GM19328 (cell line): ENCODE measurements at regions not wholly inside any gene's neighbourhood (a gene's known extent, or its start where the extent isn't known, plus 50 kb on each side); places are given as distances from the start of the nearest gene placed in this dataset.

ENCODE experiments used
- ATAC-seq: cut with Tn5 transposase; IDR thresholded peaks from one replicate; pipeline ENCODE4 v1.9.1; 2021; ENCODE audit warnings: mild to moderate bottlenecking, moderate library complexity; ENCODE audit not compliant: unreplicated experiment

DNA sequence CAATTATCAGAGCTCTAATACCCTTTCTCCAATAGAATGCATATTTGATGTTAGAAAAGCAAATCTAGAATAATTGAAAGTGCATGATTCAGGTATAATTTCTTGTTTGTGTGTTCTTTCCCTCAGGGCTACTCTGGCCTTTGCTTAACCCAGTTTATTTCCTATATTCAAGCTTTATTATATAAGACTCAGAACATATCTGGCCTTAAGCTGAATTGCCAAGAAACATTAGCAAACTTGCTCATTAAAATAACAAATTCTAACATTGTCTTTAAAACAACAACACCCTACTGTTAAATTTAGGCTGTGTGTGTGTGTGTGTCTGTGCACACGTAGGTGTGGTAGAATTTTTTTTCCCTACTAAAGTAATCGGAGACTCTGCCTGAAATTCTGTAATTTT, 426.5 kb downstream of the UTRN start:
- no peak for ATAC-seq

DNA sequence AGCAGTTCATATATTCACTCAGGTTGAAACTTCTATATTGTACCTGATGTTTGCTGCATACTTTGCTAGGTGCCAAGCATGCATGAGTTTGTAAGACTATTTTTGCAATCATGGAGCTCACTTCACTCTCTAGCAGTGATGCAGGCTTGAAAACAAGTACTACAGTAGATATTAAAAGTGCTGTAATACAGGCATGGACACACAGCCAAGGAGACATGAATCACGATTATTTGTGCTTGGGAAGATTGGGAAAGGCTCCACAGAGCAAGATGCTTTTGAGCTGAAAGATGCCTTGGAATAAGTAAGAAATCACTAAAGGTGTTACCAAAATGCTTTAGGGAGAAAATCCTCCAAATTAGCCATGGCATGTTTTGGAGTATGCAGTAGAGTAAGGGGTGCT, 427.4 kb downstream of the UTRN start:
- no peak for ATAC-seq

DNA sequence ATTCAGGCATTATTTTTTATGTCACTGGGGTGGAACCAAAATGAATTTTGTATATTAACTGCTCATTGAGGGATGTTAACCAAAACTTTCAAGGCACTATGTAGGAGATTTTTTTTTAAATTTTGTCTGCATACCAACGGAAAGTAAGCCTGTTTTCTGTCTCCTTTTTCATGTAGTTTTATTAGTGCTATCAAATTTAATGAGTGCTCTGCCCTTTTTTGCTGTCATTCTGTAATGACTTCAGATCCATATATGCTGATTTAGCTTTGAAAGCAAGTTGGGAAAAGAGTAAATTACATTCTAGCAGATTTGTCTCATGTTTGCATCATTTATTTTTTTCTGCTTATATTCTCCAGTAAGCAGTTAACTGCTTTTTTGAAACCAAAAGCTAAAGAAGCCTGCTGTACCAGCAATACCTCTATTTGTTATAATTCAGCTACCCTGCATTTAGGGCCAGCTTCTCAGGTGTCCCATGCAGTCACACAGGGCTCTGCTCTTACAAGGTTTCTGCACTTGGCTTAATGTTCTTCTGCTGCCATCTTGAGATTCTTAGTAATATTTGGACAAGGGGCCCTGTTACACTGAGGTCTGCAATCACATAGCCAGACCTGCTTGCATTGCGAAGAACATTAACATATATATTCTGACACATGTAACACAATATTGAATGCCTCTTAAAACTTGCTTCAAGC, 429.0 kb downstream of the UTRN start:
- ATAC-seq = no peak

DNA sequence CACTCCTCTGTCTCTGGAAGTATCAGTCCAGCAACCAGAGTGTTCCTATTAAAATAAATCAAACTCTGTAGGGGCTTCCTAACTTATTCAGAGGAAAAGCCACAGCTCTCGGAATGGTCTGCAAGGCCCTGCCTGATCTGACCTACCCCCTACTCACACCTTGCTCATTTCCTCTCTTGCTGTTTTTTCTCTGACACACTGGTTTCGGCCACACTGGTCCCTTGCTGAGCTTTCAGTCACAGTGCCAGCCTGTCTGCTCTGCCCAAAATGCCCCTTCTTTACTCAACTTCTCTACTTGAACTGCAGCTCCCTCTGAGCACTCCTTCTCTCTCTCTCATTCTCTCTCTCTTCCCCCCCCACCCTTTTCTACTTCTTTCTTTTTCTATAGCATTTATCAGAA, 430.2 kb downstream of the UTRN start:
- ATAC-seq = no peak

DNA sequence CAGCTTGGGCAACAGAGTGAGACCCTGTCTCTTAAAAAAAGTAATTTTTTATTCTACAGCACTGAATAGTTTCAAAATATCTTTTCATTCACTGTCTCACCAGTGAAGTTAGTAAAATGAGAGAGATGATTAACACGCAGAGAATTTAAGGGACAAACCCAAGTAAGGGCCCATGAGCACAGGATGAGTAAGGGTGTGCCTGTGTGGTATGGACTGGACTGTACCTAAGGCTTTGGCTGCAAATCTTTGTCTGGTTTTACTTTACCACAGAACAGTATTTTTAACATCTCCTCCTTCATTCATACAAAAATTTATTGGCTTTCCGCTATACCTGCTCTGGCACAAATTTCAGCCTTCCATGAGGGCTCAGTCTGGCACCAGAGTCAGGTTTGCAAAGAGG, 433.3 kb downstream of the UTRN start:
- no peak for ATAC-seq

DNA sequence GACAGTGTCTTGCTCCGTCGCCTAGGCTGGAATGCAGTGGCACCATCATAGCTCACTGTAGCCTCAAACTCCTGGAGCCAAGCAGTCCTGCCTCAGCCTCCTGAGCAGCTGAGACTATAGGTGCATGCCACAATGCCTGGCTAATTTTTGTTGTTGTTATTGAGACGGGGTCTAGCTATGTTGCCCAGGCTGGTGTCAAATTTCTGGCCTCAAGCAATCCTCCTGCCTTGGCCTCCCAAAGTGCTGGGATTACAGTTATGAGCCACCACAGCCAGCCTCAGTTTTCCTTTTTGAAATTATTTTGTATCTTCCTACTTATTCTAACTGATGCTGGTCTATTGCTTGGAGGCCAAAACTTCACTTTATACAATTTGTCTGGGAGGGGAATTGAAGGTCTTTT, 436.1 kb downstream of the UTRN start:
- no peak for ATAC-seq

DNA sequence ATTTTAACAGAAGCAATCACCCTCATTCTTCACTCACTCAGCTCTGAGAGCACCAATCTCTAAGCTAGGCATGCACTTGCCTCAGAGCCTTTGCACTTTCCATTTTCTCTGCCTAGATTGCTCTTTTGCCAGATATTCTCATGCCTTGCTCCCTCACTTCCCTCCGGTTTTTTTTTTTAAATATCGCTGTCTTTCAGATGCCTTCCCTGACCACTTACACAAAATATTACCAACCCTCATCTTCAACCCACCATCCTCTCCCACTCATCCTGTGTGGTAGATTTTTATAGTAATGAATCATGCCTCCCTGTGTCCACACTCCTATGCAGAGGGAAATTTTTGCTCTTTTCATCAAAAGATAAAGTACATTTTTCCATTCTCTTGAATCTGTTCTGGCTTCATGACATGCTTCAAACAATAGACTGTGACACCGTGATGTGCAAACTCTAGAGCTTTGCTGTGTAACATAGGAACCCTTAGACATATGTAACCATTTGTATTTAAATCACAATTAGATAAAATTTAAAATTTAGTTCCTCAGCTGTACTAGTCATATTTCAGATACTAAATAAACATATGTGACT, 437.1 kb downstream of the UTRN start:
- no peak for ATAC-seq

DNA sequence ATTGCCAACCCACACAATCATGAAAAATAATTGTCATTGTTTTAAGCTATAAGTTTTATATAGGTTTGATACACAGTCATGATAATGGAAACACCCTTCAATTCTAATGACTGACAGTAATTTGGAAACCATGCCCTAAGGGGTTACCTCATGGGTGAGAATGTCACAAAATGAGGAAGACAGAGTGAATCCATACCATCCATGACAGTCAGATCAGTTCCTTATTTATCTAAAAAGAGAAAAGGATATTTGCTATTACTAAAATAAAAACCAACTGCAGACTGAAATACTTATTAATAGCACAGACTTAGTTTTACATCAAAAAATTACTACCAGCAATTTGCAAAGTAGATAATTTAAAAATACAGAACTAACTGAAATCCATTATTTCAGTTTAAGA, 437.8 kb downstream of the UTRN start:
- no peak for ATAC-seq

DNA sequence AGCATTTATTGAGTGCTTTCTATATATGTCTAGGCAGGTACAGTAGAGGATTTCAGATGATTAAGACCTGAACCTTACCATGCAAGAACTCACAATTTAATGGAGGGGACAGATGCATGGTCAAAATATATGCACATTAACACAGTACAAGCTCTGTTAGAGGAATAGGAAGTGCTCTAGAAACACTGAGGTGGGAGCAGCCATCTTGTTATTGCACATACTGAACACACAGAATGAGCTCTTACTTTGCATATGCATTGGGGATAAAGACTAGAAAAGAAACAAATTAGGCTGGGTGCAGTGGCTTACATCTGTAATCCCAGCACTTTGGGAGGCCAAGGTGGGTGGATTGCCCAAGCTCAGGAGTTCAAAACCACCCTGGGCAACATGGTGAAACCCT, 438.3 kb downstream of the UTRN start:
- no peak for ATAC-seq

DNA sequence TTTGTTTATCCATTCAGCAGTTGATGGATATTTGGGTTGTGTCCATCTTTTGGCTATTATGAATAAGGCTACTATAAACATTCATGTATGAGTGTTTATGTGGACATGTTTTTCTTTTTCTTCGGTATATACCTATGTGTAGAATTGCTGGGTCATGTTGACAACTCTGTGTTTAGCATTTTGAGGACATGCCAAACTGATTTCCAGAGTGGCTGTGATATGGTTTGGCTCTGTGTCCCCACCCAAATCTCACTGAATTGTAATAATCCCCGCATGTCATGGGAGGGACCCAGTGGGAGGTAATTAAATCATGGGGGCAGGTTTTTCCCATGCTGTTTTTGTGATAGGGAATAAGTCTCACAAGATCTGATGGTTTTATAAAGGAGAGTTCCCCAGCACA, 439.7 kb downstream of the UTRN start:
- ATAC-seq = no peak

DNA sequence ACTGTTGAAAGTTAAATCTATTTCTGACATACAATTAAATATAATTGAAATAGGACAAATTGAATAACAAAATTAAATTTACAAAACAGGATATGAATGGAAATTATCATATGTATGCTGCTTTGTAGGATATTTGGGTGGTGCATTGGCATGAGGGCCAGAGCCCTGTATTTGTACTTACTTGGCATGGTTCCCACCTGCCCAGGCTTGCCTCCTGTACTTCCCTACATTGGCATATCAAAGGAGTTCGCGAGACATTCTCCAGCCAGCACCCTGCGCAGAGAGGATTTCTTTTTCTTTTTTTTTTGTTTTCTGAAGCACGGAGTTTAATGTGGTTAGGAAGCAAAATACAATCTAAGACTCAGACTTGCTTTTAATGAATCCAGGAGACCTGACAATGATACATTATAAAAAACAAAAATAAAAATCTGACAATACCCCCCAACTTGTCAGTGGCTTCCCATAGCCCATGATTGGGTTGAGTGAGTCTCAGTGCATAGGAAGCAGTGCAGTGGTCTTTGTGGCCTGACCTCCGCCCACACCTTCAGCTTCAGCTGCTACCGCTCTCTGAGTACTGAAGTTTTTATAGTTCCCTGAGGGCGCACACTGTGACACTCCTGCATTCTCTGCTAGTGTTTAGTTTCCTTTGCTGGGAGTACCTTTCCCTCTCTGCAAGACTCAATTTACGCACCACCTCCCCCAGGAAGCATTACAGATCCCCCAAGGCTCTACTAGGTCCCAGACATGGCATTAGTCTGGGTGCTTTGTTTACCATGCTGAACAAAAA, 440.8 kb downstream of the UTRN start:
- ATAC-seq = peak; percentile 74

DNA sequence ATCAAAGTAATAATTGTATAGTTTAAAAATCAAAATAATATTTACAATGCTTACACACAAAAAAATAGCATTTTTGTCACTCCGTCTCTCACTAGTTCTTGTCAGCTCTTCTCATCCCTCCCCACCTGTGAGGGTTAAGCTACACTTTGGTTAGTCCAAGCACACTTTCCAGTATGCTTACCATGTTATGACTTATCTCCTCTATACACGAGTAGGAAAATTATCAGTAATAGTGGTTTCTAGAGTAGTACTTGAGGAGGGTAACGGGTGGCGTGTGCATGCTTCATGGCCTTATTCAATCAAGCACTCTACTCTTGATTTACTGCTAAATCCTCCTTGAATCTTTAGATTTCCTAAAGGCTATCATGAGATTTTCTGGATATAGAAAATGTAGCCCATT, 443.7 kb downstream of the UTRN start:
- no peak for ATAC-seq

DNA sequence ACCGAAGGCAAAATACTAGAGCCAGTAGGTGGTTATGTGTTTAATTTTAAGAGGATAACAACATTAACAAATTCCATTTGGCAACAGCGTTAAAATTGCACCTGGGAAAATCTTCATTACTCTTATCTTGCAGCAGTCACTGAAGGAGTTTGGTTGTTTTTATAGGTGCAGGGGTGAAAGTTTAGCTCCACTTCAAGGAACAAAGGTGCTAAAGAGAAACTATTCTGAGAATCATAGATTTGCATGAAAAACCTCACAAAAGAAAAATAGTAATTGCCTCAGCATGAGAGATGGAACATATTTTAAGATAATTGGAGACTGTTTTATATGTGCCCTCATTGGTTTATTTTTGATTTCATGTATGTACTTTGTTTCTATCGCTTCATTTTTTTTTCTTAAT, 444.4 kb downstream of the UTRN start:
- ATAC-seq = peak; percentile 43

DNA sequence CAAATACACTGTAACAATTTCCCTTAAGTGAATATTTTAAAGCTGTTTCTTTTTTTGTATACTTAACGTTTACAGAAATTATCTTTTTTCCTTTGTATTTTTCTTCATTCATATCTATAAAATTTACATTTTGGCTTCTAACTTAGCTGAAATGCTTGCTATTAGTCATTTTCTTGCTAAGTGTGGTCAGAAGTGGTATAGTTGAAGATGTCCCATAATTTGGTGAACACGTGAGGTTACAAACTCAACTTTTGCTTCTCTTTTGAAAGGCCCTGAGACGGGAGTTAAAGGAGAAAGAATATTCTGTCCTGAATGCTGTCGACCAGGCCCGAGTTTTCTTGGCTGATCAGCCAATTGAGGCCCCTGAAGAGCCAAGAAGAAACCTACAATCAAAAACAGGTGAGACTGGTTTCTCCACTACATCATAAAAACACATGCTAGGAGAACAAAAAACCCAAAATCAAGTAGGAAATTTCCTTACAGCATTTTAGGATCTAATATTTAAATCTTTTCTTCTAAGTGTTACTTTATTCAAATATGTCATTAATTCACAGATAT, 445.0 kb downstream of the UTRN start:
- ATAC-seq = no peak

DNA sequence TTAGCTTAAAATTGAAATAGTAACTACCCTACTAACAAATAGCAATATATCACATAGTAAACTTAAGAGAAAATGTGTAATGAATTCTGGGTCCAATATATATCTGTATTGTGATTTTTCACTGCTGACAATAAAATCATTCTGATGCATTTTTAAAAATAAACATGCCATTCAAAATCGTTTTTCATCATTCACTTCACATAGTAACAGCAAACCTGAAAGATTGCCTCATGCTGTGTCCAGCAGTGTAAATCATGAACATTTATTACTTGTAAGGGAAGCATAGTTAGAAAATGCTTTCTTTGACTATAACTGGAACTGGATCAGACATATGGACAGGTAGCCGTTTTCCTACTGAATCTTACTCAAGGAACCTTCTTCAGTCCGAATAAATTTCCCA, 446.1 kb downstream of the UTRN start:
- no peak for ATAC-seq

DNA sequence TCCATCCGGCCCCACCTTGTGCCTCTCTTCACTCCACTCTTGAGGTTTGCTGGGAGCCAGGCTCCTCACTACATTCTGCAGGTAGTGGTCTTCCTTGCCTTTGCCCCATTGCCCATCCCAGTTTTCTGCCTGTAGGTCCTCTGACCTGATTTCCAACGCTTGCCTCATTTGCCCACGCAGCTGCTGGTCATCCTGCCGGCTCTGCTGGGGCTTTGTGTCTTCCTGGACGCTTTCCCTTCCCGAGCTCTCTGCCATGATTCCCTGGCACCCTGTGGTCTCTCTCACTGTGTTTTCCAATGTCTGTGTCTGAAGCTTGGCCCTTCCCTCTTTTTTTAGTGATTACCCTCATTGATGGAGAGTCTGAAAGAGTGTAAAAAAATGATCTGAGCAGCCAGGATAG, 451.6 kb downstream of the UTRN start:
- ATAC-seq = no peak

DNA sequence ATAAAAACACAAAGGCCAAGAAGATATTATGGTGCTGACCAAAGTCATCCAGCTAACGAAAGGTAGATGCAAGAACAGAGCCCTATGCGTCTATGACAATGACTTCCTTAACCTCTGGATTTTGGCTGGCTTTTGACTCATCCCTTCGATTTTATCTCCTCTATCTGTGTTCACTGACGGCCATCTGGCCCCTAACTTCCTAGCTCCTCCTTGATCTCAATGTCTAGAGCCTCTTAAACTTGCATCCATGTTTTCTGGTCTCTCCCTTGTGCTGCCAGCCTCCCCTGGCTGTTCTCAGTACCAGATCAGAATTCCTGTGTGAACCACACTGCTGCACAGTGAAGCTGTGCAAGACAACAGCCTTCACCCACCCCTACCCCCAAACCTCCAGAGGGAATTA, 452.9 kb downstream of the UTRN start:
- no peak for ATAC-seq

DNA sequence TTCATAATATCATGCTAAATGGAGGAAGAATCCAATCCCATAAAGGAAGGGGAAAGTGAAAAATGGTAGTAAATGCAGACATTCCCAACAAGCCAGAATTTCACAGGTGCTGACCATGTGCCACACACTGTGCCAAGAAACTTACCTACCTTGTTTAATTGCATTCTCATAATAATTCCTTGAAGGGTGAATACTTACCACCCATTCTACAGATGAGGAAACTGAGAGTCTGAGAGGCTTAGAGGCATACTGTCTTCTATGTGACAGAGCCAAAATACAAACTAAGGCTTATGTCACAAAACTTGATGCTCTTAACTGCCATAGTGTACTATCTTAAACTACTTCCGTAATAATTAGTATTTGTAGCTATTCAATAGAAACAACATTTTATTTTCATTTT, 454.7 kb downstream of the UTRN start:
- ATAC-seq = no peak

DNA sequence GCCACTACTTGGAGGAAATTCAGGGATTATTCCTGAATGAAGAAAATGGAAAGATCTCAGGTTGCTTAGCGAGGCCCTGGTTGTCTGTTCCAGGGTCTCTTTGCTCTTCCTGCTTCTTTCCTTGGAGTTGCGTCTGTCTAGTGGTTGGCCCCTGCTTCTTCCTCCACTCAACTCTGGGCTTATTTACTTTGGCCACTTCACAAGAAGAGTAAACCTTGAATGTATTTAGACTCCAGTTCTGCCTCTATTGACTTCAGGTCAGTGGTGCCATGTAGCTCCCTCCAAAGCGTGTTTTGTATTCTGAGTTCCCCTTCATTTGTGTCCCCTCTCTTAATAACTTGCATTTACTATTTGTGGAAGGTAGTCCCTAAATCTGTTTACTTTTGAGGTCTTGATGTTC, 456.5 kb downstream of the UTRN start:
- ATAC-seq = no peak

DNA sequence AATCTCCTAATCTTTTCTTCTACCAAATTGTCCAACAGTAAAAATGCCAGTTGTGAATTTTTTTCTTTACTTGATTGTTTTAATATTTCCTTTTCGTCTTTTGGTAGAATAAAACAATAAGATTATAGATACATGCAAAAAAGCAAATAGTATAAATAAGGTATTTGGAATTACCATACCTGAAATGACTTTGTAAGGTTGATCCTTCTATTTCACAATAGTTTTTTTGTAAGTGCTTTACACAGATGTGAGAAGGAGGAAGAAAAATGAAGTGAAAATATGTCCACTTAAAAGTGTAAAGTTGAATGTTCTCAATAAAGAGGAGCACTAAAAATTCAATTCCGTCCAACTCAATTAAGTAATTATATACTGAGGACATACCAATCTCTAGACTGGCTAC, 457.6 kb downstream of the UTRN start:
- no peak for ATAC-seq

DNA sequence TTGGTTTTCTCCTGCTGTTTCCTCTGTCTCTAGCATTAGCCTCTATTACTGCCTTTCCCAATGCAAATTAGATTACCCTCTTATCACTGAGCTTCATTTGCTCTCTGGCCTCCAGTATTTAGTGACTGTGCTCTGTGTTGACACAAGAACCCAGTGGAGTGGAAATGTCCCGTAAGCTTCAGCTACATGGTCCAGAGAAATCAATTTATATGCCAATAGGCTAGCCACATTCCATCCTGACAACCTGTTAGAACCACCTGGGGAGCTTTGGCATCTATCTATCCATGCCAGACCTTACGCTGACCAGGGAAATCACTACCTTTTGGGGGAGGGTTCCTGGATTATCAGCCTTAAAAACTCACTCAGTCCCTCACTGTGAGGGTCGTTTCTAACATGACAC, 459.6 kb downstream of the UTRN start:
- ATAC-seq = no peak

DNA sequence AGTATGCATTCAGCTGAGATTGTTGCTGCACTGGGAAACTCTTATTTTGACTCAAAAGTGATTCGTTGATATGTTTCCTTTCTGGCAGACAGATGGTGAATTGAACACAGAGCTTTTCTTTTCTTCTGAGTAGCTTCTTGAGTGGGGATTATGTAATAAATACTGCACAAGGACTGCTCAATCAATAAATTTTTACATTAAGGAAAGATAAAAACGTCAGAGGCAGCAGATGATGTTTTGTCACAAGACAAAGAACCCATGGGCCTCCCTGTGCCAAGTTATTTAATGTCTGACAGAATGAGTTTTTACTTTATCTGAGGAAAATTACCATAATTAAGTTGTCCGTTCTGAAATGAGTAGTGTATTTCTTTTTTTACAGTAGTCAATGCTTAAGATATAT, 460.3 kb downstream of the UTRN start:
- ATAC-seq = no peak
